Activated CD4-positive, alpha-beta T cell treated with anti-CD3 and anti-CD28 coated beads, Interleukin-2, Interleukin-4, amounts not matched to agents 100 ng/mL and 50 ng/mL, durations not matched to agents 16 hours and 8 hours (primary cell): ENCODE measurements at regions not wholly inside any gene's neighbourhood (a gene's known extent, or its start where the extent isn't known, plus 50 kb on each side); places are given as distances from the start of the nearest gene placed in this dataset.
"Not testable (repeated sequence)": the region's sequence is repeated elsewhere in the genome, so short reads cannot be mapped to it uniquely, and the experiment has no call there.

Experiments
- DNase-seq: peaks from one replicate; pipeline ENCODE4 v3.0.0-alpha.2; 2020; ENCODE audit warnings: low spot score

DNA sequence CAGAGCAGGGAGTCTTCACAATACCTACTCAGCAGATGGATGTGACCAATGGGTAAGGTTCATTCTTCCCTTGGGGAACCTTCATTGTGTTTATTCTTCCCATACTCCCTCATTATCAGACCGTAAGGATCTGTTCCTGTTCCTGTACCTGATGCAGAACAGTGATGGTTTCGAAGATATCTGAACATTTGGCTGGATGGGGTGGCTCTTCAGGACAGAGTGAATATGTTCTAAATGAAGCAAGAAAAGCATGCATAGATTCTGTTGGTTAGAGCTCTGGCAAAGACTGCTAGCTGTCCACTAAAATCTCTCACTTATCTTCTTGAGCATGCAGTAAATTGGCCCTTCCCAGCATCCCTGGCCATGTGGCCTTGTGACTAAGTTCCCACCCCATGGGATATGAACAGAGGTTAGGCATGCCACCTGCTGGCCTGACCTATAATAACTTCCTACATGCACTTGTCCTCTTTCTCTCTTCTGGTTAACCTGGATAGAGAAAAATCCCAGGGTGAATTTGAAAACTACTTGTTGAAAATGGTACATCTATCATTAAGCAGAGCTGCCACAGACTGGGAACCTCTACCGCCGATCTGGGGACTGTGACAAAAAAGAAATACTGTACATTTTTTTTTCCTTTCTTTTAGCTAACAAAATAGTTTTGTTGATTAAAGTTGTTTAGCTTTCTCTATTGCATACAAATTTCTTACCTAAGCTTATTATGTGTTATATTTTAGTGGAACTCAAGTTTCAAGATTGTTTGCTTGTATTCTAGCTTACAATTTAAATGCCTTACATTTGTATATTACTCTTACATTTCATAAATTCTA, 60.0 kb upstream of the BANK1 start:
- DNase-seq: peak; percentile 52

DNA sequence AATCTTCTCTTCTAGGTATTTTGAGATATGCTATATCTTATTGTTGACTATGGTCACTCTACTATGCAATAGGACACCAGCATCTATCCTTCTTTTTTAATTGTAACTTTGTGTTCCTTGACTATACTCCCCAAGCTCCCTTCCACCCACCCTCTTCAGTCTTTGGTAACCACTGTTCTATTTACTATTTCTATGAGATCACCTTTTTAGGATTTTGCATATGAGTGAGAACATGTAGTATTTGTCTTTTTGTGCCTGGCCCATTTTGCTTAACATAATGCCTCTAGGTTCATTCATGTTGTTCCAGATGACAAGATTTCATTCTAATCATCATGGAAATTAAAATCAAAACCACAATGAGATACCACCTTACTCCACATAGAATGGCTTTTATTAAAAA, 63.3 kb upstream of the BANK1 start:
- no peak for DNase-seq

DNA sequence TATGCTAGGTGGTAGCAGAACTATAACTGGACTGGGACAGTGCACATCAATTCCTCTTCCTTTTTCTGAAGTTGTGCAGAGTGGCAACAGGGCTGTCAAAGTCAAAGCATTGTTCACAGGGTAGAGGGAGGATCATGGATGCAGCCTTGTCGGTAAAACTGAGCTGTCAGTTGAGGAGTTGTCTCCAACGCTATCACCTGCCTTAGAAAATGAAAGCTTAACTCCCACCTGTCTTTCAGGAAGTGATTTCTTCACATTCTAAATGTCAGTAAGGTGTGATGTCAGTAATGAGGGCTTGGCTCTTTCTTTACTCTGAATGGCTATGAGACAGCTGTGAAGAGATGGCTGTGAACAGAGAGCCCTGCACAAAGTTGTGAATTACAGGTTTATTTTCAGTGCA, 66.4 kb upstream of the BANK1 start:
- DNase-seq: no peak

- no peak for DNase-seq
These were observed 71.7 kb upstream of the BANK1 start for GRCh38 chr4:101718810-101719209.

GRCh38 chr4:101711590-101712260, 78.8 kb upstream of the BANK1 start:
- DNase-seq: no peak

- no peak for DNase-seq
These were observed 79.7 kb upstream of the BANK1 start for GRCh38 chr4:101710806-101711205.

DNA sequence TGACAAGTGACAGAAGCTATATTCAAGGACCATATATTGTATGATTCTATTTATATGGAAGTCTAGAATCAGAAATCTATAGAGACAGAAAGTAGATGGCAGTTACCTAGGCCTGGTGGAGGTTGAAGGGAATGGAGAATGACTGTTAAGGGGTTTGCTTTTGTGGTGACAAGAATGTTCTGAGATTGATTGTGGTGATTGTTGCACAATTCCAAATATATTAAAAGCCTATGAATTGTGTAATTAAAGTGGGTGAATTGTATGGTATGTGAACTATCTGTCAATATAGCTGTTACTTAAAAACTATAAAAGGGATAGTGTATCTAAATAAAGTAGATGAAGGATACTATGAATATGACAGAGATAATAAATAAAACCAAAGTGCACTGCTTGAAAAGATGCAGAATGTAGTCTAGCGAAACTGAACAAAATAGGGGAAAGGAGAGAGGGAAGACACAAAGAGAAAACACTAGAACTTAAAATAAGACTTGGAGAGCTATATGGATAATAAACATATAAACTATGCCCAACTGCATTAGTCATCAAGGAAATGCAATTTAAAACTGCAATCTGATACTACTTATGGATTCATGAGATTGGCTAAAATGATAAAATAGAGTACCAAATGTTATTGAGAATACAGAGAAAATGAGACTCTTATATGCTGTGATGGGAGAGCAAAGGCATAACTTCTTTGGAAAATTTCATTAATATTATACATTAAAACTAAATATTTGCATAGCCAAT, 82.1 kb upstream of the BANK1 start:
- DNase-seq: no peak

- DNase-seq: no peak
These were observed 82.9 kb upstream of the BANK1 start for GRCh38 chr4:101707596-101707995.

DNA sequence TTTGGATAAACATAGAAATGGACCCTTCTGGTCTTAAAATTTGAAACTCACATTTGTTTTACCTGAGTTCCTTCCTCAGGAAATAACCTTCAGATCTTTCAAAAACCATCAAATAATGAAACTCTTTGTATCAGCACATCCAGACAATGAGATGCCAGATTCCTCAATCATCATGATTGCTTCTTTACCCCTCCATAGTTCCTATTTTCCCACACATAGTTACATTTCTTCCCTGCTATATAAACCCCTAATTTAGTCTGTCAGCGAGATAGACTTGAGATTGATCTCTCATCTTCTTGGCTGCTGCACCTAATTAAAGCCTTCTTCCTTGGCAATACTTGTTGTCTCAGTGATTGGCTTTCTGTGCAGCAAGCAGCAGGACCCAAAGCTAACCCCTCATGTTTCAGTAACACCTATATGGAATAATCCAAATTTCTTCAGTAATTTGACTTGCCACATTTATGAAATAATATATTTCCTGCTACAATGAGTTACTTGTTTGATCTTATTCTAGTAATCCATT, 83.9 kb upstream of the BANK1 start:
- DNase-seq: no peak

DNA sequence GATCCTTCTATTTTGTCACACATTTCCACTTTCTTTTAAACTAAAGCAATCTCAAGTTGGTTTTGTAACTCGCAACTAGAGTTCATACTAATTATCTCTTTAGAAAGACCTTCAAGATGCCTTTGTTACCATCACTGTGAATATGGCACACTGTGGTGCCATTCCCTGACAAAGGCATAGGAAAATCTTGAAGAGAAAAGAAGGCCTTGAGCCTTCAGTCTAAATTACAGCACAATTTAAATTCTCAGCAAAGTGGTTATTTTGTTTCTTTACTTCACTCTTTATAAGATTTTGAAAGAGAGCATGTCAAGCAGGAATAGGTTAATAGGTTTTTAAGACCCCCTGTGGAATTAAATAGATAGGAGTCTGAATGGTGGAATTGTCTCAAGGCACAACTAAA, 89.0 kb upstream of the BANK1 start:
- no peak for DNase-seq

GRCh38 chr4:101699441-101700124, 90.9 kb upstream of the BANK1 start:
- no peak for DNase-seq

DNA sequence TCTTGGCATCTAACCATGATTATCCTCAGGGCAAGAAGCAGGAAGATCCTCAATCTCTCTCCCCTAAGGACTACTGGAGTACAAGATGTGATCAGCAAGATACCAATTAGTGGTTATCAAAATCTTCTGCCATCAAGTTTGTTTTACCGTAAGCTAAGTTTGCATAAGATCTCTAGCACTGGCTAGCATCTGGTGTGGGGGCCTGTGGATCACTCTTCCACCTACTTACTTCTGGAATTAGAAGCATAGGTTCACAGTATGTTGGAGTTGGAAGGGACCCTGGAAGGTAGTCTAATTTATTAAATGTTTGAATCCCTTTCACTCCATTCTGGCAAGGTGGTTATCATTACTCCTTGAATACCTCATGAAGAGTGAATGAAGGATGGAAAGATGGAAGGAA, 93.3 kb upstream of the BANK1 start:
- no peak for DNase-seq

GRCh38 chr4:101696276-101697010, 94.1 kb upstream of the BANK1 start:
- DNase-seq: no peak

DNA sequence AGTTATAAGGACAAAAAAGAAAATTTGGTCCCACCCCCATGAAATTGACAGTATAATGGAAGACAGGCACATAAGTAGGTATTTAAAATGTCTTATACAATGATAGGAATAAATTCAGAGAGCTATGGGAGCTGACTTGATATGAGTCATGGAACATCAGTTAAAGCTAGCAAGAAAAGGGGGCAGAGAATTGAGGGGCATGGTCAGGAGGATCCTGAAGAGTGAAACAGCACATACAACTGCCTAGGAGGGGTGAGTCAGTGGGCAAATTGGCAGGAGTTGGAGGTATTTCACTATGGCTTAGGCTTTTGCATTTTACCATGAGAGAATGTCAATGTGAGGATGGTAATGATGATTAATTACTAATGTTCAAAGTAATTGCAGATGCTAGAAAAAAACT, 95.4 kb upstream of the BANK1 start:
- DNase-seq: no peak

DNA sequence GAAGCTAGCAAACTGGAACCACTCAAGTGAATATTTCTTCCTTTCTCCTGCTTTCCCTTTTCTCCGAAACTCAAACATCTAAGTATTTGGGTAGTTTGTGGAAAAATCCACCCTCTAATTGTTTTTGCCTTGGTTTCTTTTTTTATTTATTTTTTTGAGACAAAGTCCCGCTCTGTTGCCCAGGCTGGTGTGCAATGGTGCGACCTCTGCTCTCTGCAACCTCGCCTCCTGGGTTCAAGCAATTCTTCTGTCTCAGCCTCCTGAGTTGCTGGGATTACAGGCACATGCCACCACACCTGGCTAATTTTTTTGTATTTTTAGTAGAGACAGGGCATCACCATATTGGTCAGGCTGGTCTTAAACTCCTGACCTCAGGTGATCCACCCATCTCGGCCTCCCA, 96.1 kb upstream of the BANK1 start:
- DNase-seq: not testable (repeated sequence)

DNA sequence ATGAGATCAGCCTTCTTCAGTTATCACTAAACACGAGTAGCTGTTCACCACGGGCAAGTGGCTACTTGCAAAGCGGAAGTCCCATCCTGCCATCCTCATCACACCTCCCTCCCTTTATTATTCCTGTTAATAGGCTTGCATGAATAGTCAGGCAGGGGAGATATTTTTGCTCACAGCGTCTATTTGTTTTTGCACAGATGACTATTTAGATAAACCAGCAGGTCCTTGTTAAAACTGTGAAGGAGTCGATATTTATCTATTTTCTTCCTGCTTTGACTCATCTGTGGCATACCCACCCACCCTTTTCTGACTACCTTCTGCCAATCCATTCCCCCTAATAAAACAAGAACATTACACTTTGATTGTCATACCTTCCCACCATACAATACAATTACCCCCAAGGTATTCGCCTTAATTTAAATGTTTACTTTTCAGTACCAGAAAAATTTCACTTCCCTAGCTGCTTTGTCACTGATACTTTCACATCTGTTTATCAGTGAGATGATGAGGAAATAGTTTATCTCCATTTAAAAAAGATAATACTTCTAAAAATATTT, 96.6 kb upstream of the BANK1 start:
- no peak for DNase-seq

- DNase-seq: no peak
These were observed 101.3 kb upstream of the BANK1 start for GRCh38 chr4:101689220-101689619.

DNA sequence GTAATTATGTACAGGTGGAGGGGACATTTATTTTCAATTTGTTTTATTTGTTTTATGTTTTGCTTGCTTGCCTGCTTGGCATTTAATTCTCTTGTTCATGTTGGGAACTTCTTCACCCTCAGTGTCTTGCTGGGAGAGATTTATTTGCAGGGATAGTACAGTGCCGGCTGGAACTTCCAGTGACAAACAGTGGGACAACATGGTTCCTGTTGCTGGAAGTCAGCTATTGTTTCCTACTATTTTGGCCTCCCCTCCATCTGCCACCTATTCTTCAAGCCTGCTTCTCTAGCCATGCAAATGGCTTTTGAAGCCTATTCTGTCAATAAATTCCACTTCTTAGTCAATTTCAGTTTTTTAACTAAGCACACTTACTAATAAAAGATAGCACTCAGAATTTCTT, 105.4 kb upstream of the BANK1 start:
- DNase-seq: no peak

DNA sequence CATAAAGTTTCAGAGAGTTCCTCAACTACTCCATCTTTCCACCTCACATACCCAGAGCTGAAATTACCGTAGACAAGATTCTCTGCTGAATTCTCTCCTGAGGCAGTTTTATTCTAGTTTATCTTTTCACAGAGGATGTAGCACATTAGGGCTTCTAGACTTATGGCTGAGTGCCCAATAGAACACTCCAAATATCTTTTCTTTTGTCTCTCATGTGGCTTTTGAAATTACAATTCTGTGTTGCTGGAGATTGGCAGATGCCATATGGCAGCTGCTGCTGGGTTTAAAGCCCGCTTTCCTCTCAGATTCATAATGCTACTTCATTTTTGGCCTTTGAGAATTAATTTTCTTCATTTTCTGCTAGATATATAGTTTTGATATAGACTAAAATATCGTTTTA, 107.6 kb upstream of the BANK1 start:
- no peak for DNase-seq

DNA sequence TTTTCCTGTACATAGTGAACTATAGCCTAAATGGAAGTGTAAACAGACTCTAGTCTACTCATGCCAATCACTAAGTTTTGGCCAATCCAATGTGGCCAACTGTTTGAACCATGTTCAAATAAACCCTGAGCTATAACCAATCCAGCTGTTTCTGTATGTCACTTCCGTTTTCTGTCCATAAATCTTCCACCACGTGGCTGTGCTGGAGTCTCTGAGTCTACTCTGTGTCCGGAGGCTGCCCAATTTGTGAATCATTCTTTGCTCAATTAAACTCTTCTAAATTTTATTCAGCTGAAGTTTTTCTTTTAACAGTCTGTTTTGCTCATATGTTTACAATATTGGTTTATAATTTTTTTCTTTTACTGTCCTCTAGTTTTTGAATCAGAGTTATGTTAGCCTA, 112.3 kb upstream of the BANK1 start:
- DNase-seq: no peak

DNA sequence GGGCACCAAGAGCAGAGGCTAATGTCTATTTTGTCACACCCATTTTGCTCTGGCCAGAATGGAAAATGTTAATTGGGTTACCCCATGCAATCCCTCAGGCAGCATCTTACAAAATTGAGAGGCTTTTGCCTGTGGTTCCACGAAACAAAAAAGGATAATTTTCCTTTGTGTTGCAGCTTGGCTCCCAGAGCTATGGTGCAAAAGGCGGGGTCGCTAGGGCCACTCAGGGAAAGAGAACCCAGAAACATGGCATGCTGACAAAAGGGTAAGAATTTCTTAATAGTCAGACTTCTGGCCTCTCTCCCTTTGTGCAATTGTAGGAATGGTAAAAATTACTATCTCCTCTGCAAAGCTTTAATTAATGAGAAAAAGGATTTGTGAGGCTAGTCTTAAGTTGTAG, 119.6 kb upstream of the BANK1 start:
- no peak for DNase-seq
